Uterus (tissue), 2 donors: ENCODE measurements at regions not wholly inside any gene's neighbourhood (a gene's known extent, or its start where the extent isn't known, plus 50 kb on each side); places are given as distances from the start of the nearest gene placed in this dataset.

ENCODE experiments used
- CTCF ChIP-seq, 4 experiments: fragments of 200-600 bp in 2 of 4; fragments of 450-650 bp in 2 of 4; sonication (generic) in 2 of 4; IDR thresholded peaks; one replicate each; pipeline ENCODE4 v1.5.1; 2016 to 2019; ENCODE audit warnings: antibody characterized with exemption in 4 of 4, mild to moderate bottlenecking in 2 of 4, moderate library complexity in 1 of 4
- POLR2A ChIP-seq, 2 donors: fragments of 450-650 bp; IDR thresholded peaks; one replicate each; pipeline ENCODE4 v1.6.1; 2016; ENCODE audit warnings: antibody characterized with exemption in 2 of 2, mild to moderate bottlenecking in 1 of 2, moderate library complexity in 1 of 2

GRCh38 chr12:23099104-23099503 lies 474.1 kb downstream of the ETNK1 start:
- no peak for TF ChIP-seq CTCF (IDR thresholded peaks at IDR 0.05)
- no peak for TF ChIP-seq POLR2A (IDR thresholded peaks at IDR 0.05)
